Vagina (tissue), 2 donors: ENCODE measurements at regions not wholly inside any gene's neighbourhood (a gene's known extent, or its start where the extent isn't known, plus 50 kb on each side); places are given as distances from the start of the nearest gene placed in this dataset.
A peak's percentile ranks its signal among the peaks of the same experiment; 100 is the strongest.

Source experiments
- DNase-seq, 2 donors: peaks; one replicate each; pipeline ENCODE4 v3.0.0-alpha.2; 2017; ENCODE audit errors: extremely low spot score in 2 of 2
- H3K27ac ChIP-seq: fragments of 200-600 bp; sonication (generic); one replicate; pipeline ENCODE4 v1.5.1; 2019
- H3K27me3 ChIP-seq: fragments of 200-600 bp; sonication (generic); one replicate; pipeline ENCODE4 v1.5.1; 2019
- H3K36me3 ChIP-seq, 2 donors: fragments of 200-600 bp; sonication (generic); one replicate each; pipeline ENCODE4 v1.5.1; 2017 to 2019
- H3K4me1 ChIP-seq: fragments of 200-600 bp; sonication (generic); one replicate; pipeline ENCODE4 v1.5.1; 2019
- H3K4me3 ChIP-seq, 2 donors: fragments of 200-600 bp; sonication (generic); 1 replicate in 1 of 2; 2 replicates in 1 of 2; pipeline ENCODE4 v1.5.1; 2016 to 2019
- H3K9me3 ChIP-seq: fragments of 200-600 bp; sonication (generic); one replicate; pipeline ENCODE4 v1.5.1; 2019
- CTCF ChIP-seq, 3 experiments: fragments of 450-650 bp in 2 of 3; fragments of 200-600 bp in 1 of 3; sonication (generic) in 1 of 3; IDR thresholded peaks; one replicate each; pipeline ENCODE4 v1.5.1; 2017 to 2019; ENCODE audit warnings: antibody characterized with exemption in 3 of 3, mild to moderate bottlenecking in 2 of 3, moderate library complexity in 2 of 3
- POLR2A ChIP-seq, 2 donors: fragments of 450-650 bp; IDR thresholded peaks; one replicate each; pipeline ENCODE4 v1.6.1; 2017; ENCODE audit warnings: antibody characterized with exemption in 2 of 2, mild to moderate bottlenecking in 2 of 2, moderate library complexity in 2 of 2
- POLR2AphosphoS5 ChIP-seq, 2 donors: sonication (generic); formaldehyde crosslinking; IDR thresholded peaks; one replicate each; pipeline ENCODE4 v1.9.0; 2017; ENCODE audit warnings: antibody characterized with exemption in 2 of 2, mild to moderate bottlenecking in 2 of 2, low read depth in 1 of 2; ENCODE audit not compliant: insufficient read depth in 1 of 2
- intact Hi-C: fragments of 100-400 bp; cut with DNase I; formaldehyde crosslinking; loops from one replicate; pipeline ENCODE4 v1.15.1; 2023

- H3K4me1 ChIP-seq = no peaks in the 10 kb centered on the region
- no peak for DNase-seq
- no peaks in the 10 kb centered on the region for H3K27me3 ChIP-seq
- intact Hi-C loops = no loop called here
- H3K4me3 ChIP-seq = no peak overlapping the region
- H3K36me3 ChIP-seq = no peaks in the 10 kb centered on the region
- H3K27ac ChIP-seq = no peak overlapping the region
- TF ChIP-seq CTCF (IDR thresholded peaks at IDR 0.05) (no peak), POLR2A (IDR thresholded peaks at IDR 0.05) (no peak), POLR2AphosphoS5 (IDR thresholded peaks at IDR 0.05; ENCODE audit: insufficient read depth in 1 of 2, low read depth in 1 of 2) (peak in 1 of 2 donors; percentile 34)
- no peaks in the 10 kb centered on the region for H3K9me3 ChIP-seq
These were observed 143.5 kb downstream of the HNRNPD start for GRCh38 chr4:82230306-82230705.

GRCh38 chr4:82225030-82225429 is 148.8 kb downstream of the HNRNPD start:
- no peak for DNase-seq
- H3K4me1 ChIP-seq = no peaks in the 10 kb centered on the region
- H3K27ac ChIP-seq = no peak overlapping the region
- no peaks in the 10 kb centered on the region for H3K36me3 ChIP-seq
- intact Hi-C loops = no loop called here
- no peaks in the 10 kb centered on the region for H3K27me3 ChIP-seq
- H3K4me3 ChIP-seq = no peak overlapping the region
- H3K9me3 ChIP-seq = no peaks in the 10 kb centered on the region
- TF ChIP-seq POLR2AphosphoS5 (IDR thresholded peaks at IDR 0.05; ENCODE audit: insufficient read depth in 1 of 2, low read depth in 1 of 2) = no peak

GRCh38 chr4:82223715-82224114 is 150.1 kb downstream of the HNRNPD start:
- intact Hi-C loops = no loop called here
- no peaks in the 10 kb centered on the region for H3K9me3 ChIP-seq
- no peak overlapping the region for H3K4me3 ChIP-seq
- no peaks in the 10 kb centered on the region for H3K4me1 ChIP-seq
- no peak overlapping the region for H3K27ac ChIP-seq
- no peak for TF ChIP-seq POLR2A (IDR thresholded peaks at IDR 0.05)
- TF ChIP-seq CTCF (IDR thresholded peaks at IDR 0.05) = no peak
- TF ChIP-seq POLR2AphosphoS5 (IDR thresholded peaks at IDR 0.05; ENCODE audit: insufficient read depth in 1 of 2, low read depth in 1 of 2) = no peak
- H3K36me3 ChIP-seq = no peaks in the 10 kb centered on the region
- H3K27me3 ChIP-seq = no peaks in the 10 kb centered on the region
- DNase-seq = no peak

- Histone ChIP-seq H3K27me3 (no peaks in the 10 kb centered on the region), H3K4me1 (no peaks in the 10 kb centered on the region), H3K36me3 (no peaks in the 10 kb centered on the region), H3K27ac (no peak overlapping the region), H3K9me3 (no peaks in the 10 kb centered on the region), H3K4me3 (no peak overlapping the region)
- no peak for TF ChIP-seq POLR2A (IDR thresholded peaks at IDR 0.05)
- TF ChIP-seq CTCF (IDR thresholded peaks at IDR 0.05) = no peak
- TF ChIP-seq POLR2AphosphoS5 (IDR thresholded peaks at IDR 0.05; ENCODE audit: insufficient read depth in 1 of 2, low read depth in 1 of 2) = no peak
- intact Hi-C loops = no loop called here
- no peak for DNase-seq
These were observed 154.4 kb downstream of the HNRNPD start for GRCh38 chr4:82219346-82219745.

- intact Hi-C loops = no loop called here
- H3K36me3 ChIP-seq = no peaks in the 10 kb centered on the region
- no peak for DNase-seq
- no peaks in the 10 kb centered on the region for H3K27me3 ChIP-seq
- no peak overlapping the region for H3K27ac ChIP-seq
- no peak overlapping the region for H3K4me3 ChIP-seq
- H3K9me3 ChIP-seq = no peaks in the 10 kb centered on the region
- TF ChIP-seq POLR2A (IDR thresholded peaks at IDR 0.05) (no peak), POLR2AphosphoS5 (IDR thresholded peaks at IDR 0.05; ENCODE audit: insufficient read depth in 1 of 2, low read depth in 1 of 2) (no peak), CTCF (IDR thresholded peaks at IDR 0.05) (no peak)
- H3K4me1 ChIP-seq = no peaks in the 10 kb centered on the region
These were observed 155.6 kb downstream of the HNRNPD start for GRCh38 chr4:82217986-82218715.
